SK-N-SH treated with all-trans-retinoic acid at 6 μM for 48 hours (cell line): ENCODE measurements at regions not wholly inside any gene's neighbourhood (a gene's known extent, or its start where the extent isn't known, plus 50 kb on each side); places are given as distances from the start of the nearest gene placed in this dataset.

Source experiments
- ATAC-seq: fragments of 200-7000 bp; cut with Tn5 transposase; 3 replicates; pipeline ENCODE4 v1.9.1; 2020; ENCODE audit warnings: mild to moderate bottlenecking, moderate library complexity
- ARNTL ChIP-seq: fragments of 450-650 bp; formaldehyde crosslinking; IDR thresholded peaks from 2 replicates; pipeline ENCODE4 v1.5.0; 2020; ENCODE audit warnings: low read depth, mild to moderate bottlenecking, moderate library complexity, borderline replicate concordance
- BACH2 ChIP-seq: fragments of 250-450 bp; sonication (Bioruptor Pico); IDR thresholded peaks from 2 replicates; pipeline ENCODE4 v1.9.0; 2021; ENCODE audit warnings: mild to moderate bottlenecking, borderline replicate concordance
- CREB5 ChIP-seq: fragments of 250-450 bp; sonication (Bioruptor Pico); IDR thresholded peaks from 2 replicates; pipeline ENCODE4 v1.5.1; 2020; ENCODE audit warnings: low read depth, mild to moderate bottlenecking, moderate library complexity
- CSDC2 ChIP-seq: fragments of 250-450 bp; sonication (Bioruptor Pico); IDR thresholded peaks from 2 replicates; pipeline ENCODE4 v1.5.0; 2020; ENCODE audit warnings: mild to moderate bottlenecking, moderate library complexity
- CSRNP3 ChIP-seq: fragments of 250-450 bp; sonication (Bioruptor Pico); IDR thresholded peaks from 2 replicates; pipeline ENCODE4 v1.5.1; 2021; ENCODE audit warnings: mild to moderate bottlenecking, moderate library complexity
- ESRRG ChIP-seq: fragments of 250-450 bp; sonication (Bioruptor Pico); IDR thresholded peaks from 2 replicates; pipeline ENCODE4 v1.6.1; 2021; ENCODE audit warnings: mild to moderate bottlenecking
- GLIS3 ChIP-seq: fragments of 250-450 bp; sonication (Bioruptor Pico); IDR thresholded peaks from 2 replicates; pipeline ENCODE4 v1.5.0; 2020; ENCODE audit warnings: mild to moderate bottlenecking, moderate library complexity
- ISL1 ChIP-seq: fragments of 250-450 bp; sonication (Bioruptor Pico); IDR thresholded peaks from 2 replicates; pipeline ENCODE4 v2.1.2; 2022; ENCODE audit warnings: mild to moderate bottlenecking, moderate library complexity
- OSR1 ChIP-seq: fragments of 250-450 bp; sonication (Bioruptor Pico); IDR thresholded peaks from 2 replicates; pipeline ENCODE4 v1.8.0; 2022; ENCODE audit warnings: moderate library complexity, mild to moderate bottlenecking, inconsistent platforms
- PATZ1 ChIP-seq: fragments of 250-450 bp; sonication (Bioruptor Pico); IDR thresholded peaks from 2 replicates; pipeline ENCODE4 v1.8.0; 2020; ENCODE audit warnings: mild to moderate bottlenecking, moderate library complexity, borderline replicate concordance
- POU6F1 ChIP-seq: fragments of 250-450 bp; sonication (Bioruptor Pico); IDR thresholded peaks from 2 replicates; pipeline ENCODE4 v1.8.0; 2021; ENCODE audit warnings: low read depth, mild to moderate bottlenecking, moderate library complexity, borderline replicate concordance
- TOX ChIP-seq: fragments of 250-450 bp; sonication (Bioruptor Pico); IDR thresholded peaks from 2 replicates; pipeline ENCODE4 v1.8.0; 2021; ENCODE audit warnings: mild to moderate bottlenecking, moderate library complexity, borderline replicate concordance
- TSHZ2 ChIP-seq: fragments of 250-450 bp; sonication (Bioruptor Pico); IDR thresholded peaks from 2 replicates; pipeline ENCODE4 v1.5.0; 2020; ENCODE audit warnings: mild to moderate bottlenecking, moderate library complexity
- ZC3H10 ChIP-seq: fragments of 250-450 bp; sonication (Bioruptor Pico); IDR thresholded peaks from 2 replicates; pipeline ENCODE4 v1.5.1; 2021; ENCODE audit warnings: mild to moderate bottlenecking, moderate library complexity
- ZFP3 ChIP-seq: fragments of 250-450 bp; sonication (Bioruptor Pico); IDR thresholded peaks from 2 replicates; pipeline ENCODE4 v1.5.0; 2020; ENCODE audit warnings: mild to moderate bottlenecking, moderate library complexity
- ZFP30 ChIP-seq: fragments of 450-650 bp; formaldehyde crosslinking; IDR thresholded peaks from 2 replicates; pipeline ENCODE4 v1.5.0; 2022; ENCODE audit warnings: mild to moderate bottlenecking, moderate library complexity
- ZNF565 ChIP-seq: fragments of 450-650 bp; formaldehyde crosslinking; conservative IDR thresholded peaks from 2 replicates; pipeline ENCODE4 v1.5.0; 2020; ENCODE audit warnings: low read depth, mild to moderate bottlenecking, moderate library complexity
- ZNF8 ChIP-seq: fragments of 450-650 bp; formaldehyde crosslinking; IDR thresholded peaks from 2 replicates; pipeline ENCODE4 v1.5.0; 2020; ENCODE audit warnings: mild to moderate bottlenecking, moderate library complexity

- ATAC-seq: no peak
- TF ChIP-seq BACH2: no peak
- no peak for TF ChIP-seq CSRNP3 (CRISPR knock-in tag)
- TF ChIP-seq ZNF565 (CRISPR knock-in tag): no peak
- TF ChIP-seq PATZ1 (CRISPR knock-in tag): no peak
- TF ChIP-seq ZFP30: no peak
- no peak for TF ChIP-seq CREB5 (CRISPR knock-in tag)
- TF ChIP-seq ZNF8: no peak
- TF ChIP-seq ZFP3: no peak
- no peak for TF ChIP-seq OSR1 (CRISPR knock-in tag)
- no peak for TF ChIP-seq ESRRG (CRISPR knock-in tag)
- no peak for TF ChIP-seq ZC3H10 (CRISPR knock-in tag)
- TF ChIP-seq ISL1 (CRISPR knock-in tag): no peak
- TF ChIP-seq CSDC2 (CRISPR knock-in tag): no peak
- no peak for TF ChIP-seq ARNTL
- no peak for TF ChIP-seq TOX (CRISPR knock-in tag)
Measured at GRCh38 chr10:129020651-129021330, 446.2 kb upstream of the MGMT start.

- TF ChIP-seq BACH2 (no peak), ZC3H10 (CRISPR knock-in tag) (no peak), ESRRG (CRISPR knock-in tag) (no peak), TOX (CRISPR knock-in tag) (no peak), ZFP30 (no peak), ZNF8 (no peak), OSR1 (CRISPR knock-in tag) (no peak), CSDC2 (CRISPR knock-in tag) (no peak), GLIS3 (no peak), POU6F1 (no peak), CSRNP3 (CRISPR knock-in tag) (no peak), TSHZ2 (CRISPR knock-in tag) (no peak), ZFP3 (no peak), PATZ1 (CRISPR knock-in tag) (no peak), ZNF565 (CRISPR knock-in tag) (no peak)
- ATAC-seq: no peak
Measured at GRCh38 chr10:129021594-129022304, 445.3 kb upstream of the MGMT start.
